Activated CD8-positive, alpha-beta T cell treated with anti-CD3 and anti-CD28 coated beads for 36 hours (primary cell): ENCODE measurements at regions not wholly inside any gene's neighbourhood (a gene's known extent, or its start where the extent isn't known, plus 50 kb on each side); places are given as distances from the start of the nearest gene placed in this dataset.
"Not testable (repeated sequence)": the region's sequence is repeated elsewhere in the genome, so short reads cannot be mapped to it uniquely, and the experiment has no call there.

Source experiments
- ATAC-seq: fragments of 200-7000 bp; cut with Tn5 transposase; one replicate; pipeline ENCODE4 v1.10.0; 2021; ENCODE audit warnings: mild to moderate bottlenecking, moderate library complexity
- CTCF ChIA-PET: fragments of 350-600 bp; sonication (Branson Sonifier 250); formaldehyde crosslinking; loops from one replicate; lab custom pipeline; 2021; ENCODE audit warnings: antibody characterized with exemption; lab: Charles Lee
- POLR2A ChIA-PET: fragments of 350-600 bp; sonication (Branson Sonifier 250); formaldehyde crosslinking; loops from one replicate; lab custom pipeline; 2021; ENCODE audit warnings: antibody characterized with exemption; lab: Charles Lee
- DNase-seq: peaks from one replicate; pipeline ENCODE4 v3.0.0-alpha.2; 2020
- H3K27ac Mint-ChIP-seq: one replicate; pipeline ENCODE4 v1.8.0; 2021; ENCODE audit warnings: mild to moderate bottlenecking, mixed read lengths
- H3K27me3 Mint-ChIP-seq: one replicate; pipeline ENCODE4 v1.8.0; 2021; ENCODE audit warnings: mixed read lengths
- H3K36me3 Mint-ChIP-seq: one replicate; pipeline ENCODE4 v1.8.0; 2021; ENCODE audit warnings: low read depth, mixed read lengths
- H3K4me1 Mint-ChIP-seq: one replicate; pipeline ENCODE4 v1.8.0; 2021; ENCODE audit warnings: low read depth, mixed read lengths
- H3K4me3 Mint-ChIP-seq: one replicate; pipeline ENCODE4 v1.8.0; 2021; ENCODE audit warnings: mild to moderate bottlenecking, moderate library complexity, mixed read lengths
- H3K9me3 Mint-ChIP-seq: one replicate; pipeline ENCODE4 v1.8.0; 2021; ENCODE audit warnings: mixed read lengths
- intact Hi-C: fragments of 100-400 bp; cut with micrococcal nuclease; formaldehyde crosslinking; loops from one replicate; pipeline ENCODE4 v1.10.0; 2022
- TF ChIP-seq, protein P1 (sequence below): fragments of 200-600 bp; IDR thresholded peaks from one replicate; pipeline ENCODE4 v1.8.0; 2022; ENCODE audit warnings: antibody characterized with exemption, mild to moderate bottlenecking

DNA sequence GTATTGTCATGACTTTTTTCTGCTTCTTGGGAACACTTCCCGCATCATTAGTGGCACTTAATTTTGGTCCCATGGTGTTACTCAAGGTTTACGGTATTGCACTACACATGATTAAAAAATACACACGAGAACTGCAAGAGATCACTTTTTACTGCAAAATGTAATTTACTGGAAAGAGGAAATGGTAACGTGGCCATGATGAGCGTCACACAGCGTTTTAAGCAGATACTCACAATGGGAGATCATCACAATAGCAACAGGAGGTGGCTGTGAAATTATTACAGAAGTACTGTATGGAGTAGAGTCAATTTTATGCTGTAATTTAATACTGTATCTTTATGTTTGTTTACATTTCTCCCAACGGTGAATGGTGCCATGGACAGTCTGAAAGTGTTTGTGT lies 1510.3 kb downstream of the AMY1C start:
- H3K9me3 Mint-ChIP-seq: peaks cover 10% of the 10 kb centered on the region

DNA sequence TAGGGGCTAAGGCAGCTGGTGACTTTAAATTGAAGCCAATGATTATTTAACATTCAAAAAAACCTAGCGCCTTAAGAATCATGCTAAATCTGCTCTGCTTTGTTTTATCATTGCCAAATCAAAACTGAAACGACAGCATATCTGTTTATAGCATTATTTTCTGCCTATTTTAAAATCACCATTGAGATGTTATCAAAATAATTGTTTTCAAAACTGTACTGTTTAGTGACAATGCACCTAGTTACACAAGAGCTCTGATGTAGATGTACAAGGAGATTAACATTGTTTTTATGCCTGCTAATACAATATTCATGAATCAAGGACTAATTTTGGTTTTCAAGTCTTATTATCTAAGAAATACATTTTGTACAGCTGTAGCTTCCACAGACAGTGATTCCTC lies 1521.3 kb downstream of the AMY1C start:
- Mint-ChIP-seq H3K4me3 (no peak overlapping the region), H3K9me3 (peaks cover 19% of the 10 kb centered on the region), H3K27me3 (no peaks in the 10 kb centered on the region), H3K4me1 (no peaks in the 10 kb centered on the region), H3K27ac (no peak overlapping the region), H3K36me3 (no peaks in the 10 kb centered on the region)
- TF ChIP-seq, protein P1, sequence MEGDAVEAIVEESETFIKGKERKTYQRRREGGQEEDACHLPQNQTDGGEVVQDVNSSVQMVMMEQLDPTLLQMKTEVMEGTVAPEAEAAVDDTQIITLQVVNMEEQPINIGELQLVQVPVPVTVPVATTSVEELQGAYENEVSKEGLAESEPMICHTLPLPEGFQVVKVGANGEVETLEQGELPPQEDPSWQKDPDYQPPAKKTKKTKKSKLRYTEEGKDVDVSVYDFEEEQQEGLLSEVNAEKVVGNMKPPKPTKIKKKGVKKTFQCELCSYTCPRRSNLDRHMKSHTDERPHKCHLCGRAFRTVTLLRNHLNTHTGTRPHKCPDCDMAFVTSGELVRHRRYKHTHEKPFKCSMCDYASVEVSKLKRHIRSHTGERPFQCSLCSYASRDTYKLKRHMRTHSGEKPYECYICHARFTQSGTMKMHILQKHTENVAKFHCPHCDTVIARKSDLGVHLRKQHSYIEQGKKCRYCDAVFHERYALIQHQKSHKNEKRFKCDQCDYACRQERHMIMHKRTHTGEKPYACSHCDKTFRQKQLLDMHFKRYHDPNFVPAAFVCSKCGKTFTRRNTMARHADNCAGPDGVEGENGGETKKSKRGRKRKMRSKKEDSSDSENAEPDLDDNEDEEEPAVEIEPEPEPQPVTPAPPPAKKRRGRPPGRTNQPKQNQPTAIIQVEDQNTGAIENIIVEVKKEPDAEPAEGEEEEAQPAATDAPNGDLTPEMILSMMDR: no peak
- ChIA-PET CTCF (no interaction called here), POLR2A (no interaction called here)
- intact Hi-C loops: no loop called here
- ATAC-seq (no peak), DNase-seq (no peak)

More for the DNA sequence above, 1510.3 kb downstream of the AMY1C start:
- no peak overlapping the region for H3K27ac Mint-ChIP-seq
- CTCF ChIA-PET: no interaction called here
- no peak overlapping the region for H3K4me3 Mint-ChIP-seq
- POLR2A ChIA-PET: interaction anchor here (0.7 kb wide), 1 partner anchor 28 kb away, joined by 3 read pairs; no protein-coding TSS in a partner anchor
- ATAC-seq (no peak), DNase-seq (no peak)
- H3K36me3 Mint-ChIP-seq: no peaks in the 10 kb centered on the region
- intact Hi-C loops: no loop called here
- no peaks in the 10 kb centered on the region for H3K4me1 Mint-ChIP-seq
- no peaks in the 10 kb centered on the region for H3K27me3 Mint-ChIP-seq
- TF ChIP-seq, protein P1: no peak

DNA sequence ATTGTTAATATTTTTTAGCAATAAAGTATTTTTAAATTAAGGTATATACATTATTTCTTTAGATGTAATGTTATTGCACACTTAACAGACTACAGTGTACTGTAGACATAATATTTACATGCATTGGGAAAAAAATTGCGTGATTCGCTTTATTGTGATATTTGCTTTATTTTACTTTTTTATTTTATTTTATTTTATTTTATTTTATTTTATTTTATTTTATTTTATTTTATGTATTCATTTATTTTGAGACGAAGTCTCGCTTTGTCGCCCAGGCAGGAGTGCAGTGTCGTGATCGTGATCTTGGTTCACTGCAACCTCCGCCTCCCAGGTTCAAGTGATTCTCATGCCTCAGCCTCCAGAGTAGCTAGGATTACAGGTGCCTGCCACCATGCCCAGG lies 1522.7 kb downstream of the AMY1C start:
- ATAC-seq, H3K4me1 Mint-ChIP-seq, DNase-seq, H3K4me3 Mint-ChIP-seq, intact Hi-C loops, CTCF ChIA-PET, H3K36me3 Mint-ChIP-seq, H3K27ac Mint-ChIP-seq, POLR2A ChIA-PET, H3K27me3 Mint-ChIP-seq: not testable (repeated sequence)
- H3K9me3 Mint-ChIP-seq: peaks cover 19% of the 10 kb centered on the region

DNA sequence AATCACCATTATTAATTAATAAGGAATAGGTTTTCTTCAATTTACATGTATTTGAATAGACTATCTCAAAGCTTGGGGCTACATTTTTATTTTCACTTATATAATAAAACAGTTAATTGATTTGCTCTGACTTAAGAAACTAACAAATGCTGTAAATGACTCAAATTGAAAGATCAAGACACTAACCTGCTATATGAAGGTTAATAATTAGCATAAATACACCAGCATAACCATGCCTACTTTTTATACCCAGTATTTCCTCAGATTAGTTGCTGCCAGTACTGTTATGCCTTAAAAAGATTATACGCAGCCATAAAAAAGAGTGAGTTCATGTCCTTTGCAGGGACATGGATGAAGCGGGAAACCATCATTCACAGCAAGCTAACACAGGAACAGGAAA lies 1545.1 kb downstream of the AMY1C start:
- Mint-ChIP-seq H3K27me3 (no peaks in the 10 kb centered on the region), H3K36me3 (no peaks in the 10 kb centered on the region), H3K27ac (no peak overlapping the region), H3K9me3 (peaks cover 13% of the 10 kb centered on the region), H3K4me1 (no peaks in the 10 kb centered on the region), H3K4me3 (no peak overlapping the region)
- TF ChIP-seq, protein P1: no peak
- DNase-seq (no peak), ATAC-seq (no peak)
- POLR2A ChIA-PET: no interaction called here
- intact Hi-C loops: no loop called here
- CTCF ChIA-PET: no interaction called here

DNA sequence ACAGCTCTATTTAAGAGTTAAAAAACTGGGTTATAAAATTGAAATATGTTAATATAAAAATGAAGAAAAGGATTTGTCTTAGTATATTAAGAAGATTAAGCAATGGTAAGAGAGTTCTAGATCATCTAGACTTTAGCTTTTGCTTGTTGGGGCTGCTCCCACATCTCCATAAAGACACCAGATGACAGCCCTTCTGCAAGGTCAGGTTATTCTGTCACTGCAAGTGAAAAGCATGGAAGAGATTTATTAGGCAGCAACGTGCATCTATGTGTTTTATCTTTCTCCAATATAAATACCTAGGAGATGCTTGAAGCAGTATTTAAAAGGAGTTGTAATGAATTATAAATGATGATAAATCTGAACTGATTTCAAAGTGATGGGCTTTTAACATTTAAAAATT lies 1560.4 kb downstream of the AMY1C start:
- H3K36me3 Mint-ChIP-seq: no peaks in the 10 kb centered on the region
- POLR2A ChIA-PET: no interaction called here
- DNase-seq (no peak), ATAC-seq (no peak)
- CTCF ChIA-PET: no interaction called here
- H3K27me3 Mint-ChIP-seq: no peaks in the 10 kb centered on the region
- TF ChIP-seq, protein P1: no peak
- no peak overlapping the region for H3K4me3 Mint-ChIP-seq
- intact Hi-C loops: no loop called here
- peaks cover 5% of the 10 kb centered on the region for H3K9me3 Mint-ChIP-seq
- no peaks in the 10 kb centered on the region for H3K4me1 Mint-ChIP-seq
- no peak overlapping the region for H3K27ac Mint-ChIP-seq

DNA sequence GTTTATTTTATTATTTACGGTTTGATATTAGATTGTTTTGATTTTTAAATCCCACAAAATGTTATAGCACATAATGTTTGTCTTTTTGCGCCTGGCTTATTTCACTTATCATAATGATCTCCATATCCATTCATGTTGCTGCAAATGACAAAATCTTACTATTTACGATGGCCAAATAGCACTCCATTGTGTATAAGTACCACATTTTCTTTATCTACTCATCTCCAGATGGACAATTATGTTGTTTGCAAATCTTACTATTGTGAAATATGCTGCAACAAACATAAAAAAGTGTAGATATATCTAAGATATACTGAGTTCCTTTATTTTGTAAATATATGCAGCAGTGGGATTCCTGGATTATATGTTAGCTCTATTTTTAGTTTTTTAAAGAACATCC lies 1568.3 kb downstream of the AMY1C start:
- DNase-seq (no peak), ATAC-seq (no peak)
- POLR2A ChIA-PET: no interaction called here
- H3K9me3 Mint-ChIP-seq: peaks cover 19% of the 10 kb centered on the region
- no peaks in the 10 kb centered on the region for H3K4me1 Mint-ChIP-seq
- no peaks in the 10 kb centered on the region for H3K36me3 Mint-ChIP-seq
- H3K27me3 Mint-ChIP-seq: no peaks in the 10 kb centered on the region
- TF ChIP-seq, protein P1: no peak
- CTCF ChIA-PET: no interaction called here
- no peak overlapping the region for H3K4me3 Mint-ChIP-seq
- intact Hi-C loops: no loop called here
- H3K27ac Mint-ChIP-seq: no peak overlapping the region
